ENCODE measurements at regions not wholly inside any gene's neighbourhood (a gene's known extent, or its start where the extent isn't known, plus 50 kb on each side); places are given as distances from the start of the nearest gene placed in this dataset.

DNA sequence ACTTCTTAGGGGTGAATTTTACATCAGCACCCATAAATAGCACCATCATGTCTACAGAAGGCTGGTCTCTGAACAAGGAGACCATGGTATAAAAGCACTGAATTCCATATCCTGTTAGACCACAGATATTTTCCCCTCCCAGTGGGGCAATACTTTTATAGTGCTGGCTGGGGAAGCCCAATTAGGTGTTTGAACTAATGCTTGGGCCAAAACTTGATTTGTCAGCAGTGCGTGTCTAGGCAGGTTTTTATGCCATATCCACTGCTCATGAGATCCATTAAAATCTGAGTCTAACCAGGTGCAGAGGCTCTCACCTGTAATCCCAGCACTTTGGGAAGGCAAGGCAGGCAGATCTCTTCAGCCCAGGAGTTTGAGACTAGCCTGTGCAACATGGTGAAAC, 623.0 kb downstream of the NPHP4 start:
- TF ChIP-seq, protein P1, sequence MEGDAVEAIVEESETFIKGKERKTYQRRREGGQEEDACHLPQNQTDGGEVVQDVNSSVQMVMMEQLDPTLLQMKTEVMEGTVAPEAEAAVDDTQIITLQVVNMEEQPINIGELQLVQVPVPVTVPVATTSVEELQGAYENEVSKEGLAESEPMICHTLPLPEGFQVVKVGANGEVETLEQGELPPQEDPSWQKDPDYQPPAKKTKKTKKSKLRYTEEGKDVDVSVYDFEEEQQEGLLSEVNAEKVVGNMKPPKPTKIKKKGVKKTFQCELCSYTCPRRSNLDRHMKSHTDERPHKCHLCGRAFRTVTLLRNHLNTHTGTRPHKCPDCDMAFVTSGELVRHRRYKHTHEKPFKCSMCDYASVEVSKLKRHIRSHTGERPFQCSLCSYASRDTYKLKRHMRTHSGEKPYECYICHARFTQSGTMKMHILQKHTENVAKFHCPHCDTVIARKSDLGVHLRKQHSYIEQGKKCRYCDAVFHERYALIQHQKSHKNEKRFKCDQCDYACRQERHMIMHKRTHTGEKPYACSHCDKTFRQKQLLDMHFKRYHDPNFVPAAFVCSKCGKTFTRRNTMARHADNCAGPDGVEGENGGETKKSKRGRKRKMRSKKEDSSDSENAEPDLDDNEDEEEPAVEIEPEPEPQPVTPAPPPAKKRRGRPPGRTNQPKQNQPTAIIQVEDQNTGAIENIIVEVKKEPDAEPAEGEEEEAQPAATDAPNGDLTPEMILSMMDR (IDR thresholded peaks at IDR 0.05) = no peak
- TF ChIP-seq POLR2A (IDR thresholded peaks at IDR 0.05) = no peak

Data from heart left ventricle (tissue), 13 donors.